HG02870 (cell line): ENCODE measurements at regions not wholly inside any gene's neighbourhood (a gene's known extent, or its start where the extent isn't known, plus 50 kb on each side); places are given as distances from the start of the nearest gene placed in this dataset.
"Not testable (repeated sequence)": the region's sequence is repeated elsewhere in the genome, so short reads cannot be mapped to it uniquely, and the experiment has no call there.

Experiments
- ATAC-seq: cut with Tn5 transposase; IDR thresholded peaks from one replicate; pipeline ENCODE4 v1.9.1; 2021; ENCODE audit warnings: mild to moderate bottlenecking, moderate library complexity; ENCODE audit not compliant: unreplicated experiment

DNA sequence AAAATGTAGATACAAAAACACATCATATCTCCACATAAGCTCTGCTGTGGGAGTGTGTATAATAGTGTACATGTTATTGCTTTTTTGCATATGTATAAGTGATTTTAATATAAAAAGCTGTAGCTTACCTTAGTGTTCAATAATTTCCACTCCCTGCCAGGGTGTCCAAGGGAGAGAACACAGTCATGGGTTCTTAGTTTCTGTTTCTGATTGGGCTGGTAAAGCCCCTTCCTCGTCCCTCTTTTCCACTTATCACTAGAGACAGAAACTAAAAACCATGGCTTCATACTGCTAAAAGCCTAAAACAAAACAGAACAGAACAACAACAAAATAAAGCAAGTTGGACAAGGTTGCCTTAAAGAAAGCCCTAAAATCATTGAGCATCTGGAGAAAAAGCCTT, 74.4 kb upstream of the S1PR3 start:
- ATAC-seq, result no peak

DNA sequence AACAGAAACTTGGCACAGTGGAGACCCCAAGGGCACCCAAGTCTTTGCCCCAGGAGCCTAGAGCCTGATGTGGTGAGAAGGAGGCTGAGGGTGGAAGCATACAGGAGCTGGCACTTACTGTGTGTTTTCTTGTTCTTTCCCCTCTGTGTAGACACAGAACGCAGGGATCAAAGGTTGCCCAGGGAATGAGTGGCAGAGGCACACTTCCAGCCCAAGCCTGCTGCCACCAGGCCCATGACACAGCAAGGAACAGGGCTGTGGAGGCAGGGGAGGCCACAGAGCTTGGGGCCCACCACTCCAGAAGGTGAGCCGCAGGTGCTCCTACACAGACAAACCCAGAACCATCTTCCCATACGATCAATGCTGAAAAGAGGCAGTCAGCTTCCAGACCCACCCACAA, 73.9 kb upstream of the S1PR3 start:
- no peak for ATAC-seq

DNA sequence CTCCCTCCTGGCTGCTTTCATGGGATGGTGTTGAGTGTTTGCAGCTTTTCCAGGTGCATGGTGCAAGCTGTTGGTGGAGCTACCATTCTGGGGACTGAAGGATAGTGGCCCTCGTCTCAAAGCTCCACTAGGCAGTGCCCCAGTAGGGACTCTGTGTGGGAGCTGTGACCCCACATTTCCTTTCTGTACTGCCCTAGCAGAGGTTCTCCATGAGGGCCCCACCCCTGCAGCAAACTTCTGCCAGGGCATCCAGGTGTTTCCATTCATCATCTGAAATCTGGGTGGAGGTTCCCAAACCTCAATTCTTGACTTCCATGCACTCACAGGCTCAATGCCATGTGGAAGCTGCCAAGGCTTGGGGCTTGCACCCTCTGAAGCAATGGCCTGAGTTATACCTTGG, 72.7 kb upstream of the S1PR3 start:
- ATAC-seq, result not testable (repeated sequence)

DNA sequence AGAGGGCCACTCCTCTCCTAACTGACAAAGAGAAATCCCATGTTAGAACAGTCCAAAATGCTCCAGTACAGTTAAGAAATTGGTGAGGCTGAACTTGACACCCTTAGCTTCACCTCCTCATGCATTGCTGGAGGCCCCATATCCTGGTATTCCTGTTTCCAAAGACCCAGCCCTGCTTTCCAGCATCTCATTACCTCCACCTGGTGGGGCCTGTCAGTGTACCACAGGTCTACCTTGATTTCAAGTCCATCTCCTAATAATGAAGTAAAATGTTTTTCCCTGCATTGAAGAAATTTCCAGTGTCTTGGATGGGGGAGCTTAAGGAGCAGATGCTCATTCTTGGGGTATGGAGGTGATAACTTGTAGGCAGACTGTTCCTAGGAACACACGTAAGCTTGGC, 70.6 kb upstream of the S1PR3 start:
- no peak for ATAC-seq

DNA sequence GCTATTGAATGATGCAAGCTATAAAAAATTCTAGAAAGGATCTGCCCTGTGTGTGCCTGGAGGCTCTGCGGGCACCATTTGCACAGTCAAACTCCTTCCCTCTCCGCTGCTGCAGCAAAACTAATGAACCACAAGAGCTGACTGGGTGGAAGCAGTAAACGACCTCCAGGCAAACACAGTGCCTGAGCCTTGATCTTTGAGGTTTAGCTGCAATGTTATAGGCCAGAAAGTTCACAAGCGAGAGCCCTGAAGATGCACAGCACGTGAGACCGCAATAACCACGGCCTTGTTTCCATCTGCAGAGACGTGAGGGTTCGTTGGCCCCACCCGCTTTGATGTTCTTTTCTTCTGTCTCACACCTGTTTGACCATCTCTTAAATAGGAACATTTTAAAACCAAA, 69.2 kb upstream of the S1PR3 start:
- ATAC-seq, result no peak

DNA sequence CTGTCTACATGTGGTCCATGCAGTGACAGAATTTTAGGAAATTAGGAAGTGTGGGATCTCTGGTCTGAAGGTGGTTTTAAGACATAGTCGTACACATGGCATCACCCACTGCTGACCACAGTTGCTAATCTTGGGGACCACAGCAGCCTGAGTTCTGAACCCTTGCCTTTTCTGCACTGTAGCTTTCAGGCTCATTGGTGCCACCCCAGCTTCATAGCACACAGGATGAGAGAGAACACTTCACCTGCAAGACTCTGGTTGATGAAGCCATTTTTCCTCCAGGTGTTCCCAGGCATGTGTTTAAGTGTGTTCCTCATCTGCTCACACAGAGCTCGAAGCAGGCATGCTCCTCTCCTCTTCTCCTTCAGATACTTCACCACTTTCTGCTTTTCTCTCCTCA, 68.2 kb upstream of the S1PR3 start:
- ATAC-seq, result no peak

DNA sequence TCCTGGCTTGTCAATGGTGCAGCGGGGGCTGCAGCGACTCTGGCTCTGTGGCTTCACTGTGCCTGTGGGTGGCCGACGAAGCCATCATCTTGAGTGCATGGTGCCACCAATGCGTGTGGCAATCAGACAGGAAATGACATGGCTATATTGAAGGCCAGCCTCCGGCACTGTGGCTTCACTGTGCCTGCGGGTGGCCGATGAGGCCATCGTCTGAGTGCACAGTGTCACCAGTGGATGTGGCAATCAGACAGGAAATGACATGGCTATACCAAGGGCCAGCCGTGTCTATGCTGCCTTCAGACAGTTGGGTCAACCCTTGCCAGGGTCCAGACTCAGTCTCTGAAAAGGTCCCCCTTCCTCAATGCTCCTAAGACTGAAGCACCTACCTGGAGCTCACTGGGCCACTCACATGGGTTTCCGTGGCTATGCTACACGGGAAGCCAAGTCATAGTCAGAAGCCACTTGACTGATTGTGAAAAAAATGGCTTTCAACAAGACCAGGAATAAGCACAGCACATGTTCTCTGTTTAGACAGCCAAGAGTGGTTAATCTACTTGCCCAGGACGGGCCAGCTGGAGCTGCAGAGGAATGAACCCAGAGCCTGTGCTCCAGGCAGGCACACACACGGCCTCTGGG, 67.5 kb upstream of the S1PR3 start:
- ATAC-seq, result no peak

DNA sequence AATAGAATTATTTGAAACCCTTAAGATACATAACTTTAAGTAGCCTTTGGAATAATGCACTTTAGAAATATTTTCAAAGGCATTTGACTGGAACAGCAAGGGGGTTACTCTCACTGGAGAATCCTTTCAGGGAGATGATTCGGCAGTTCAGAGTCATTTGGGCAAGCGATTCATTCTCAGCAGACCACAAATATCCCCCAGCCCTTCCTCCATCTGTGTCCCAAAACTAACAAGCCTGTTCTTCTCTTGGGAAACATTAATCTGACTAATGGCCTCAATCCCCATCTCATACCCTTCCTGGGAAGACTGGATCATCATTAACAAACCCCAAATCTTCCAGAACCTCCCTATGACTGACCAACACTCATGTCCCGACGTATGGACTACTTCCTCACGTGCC, 65.8 kb upstream of the S1PR3 start:
- ATAC-seq, result no peak

DNA sequence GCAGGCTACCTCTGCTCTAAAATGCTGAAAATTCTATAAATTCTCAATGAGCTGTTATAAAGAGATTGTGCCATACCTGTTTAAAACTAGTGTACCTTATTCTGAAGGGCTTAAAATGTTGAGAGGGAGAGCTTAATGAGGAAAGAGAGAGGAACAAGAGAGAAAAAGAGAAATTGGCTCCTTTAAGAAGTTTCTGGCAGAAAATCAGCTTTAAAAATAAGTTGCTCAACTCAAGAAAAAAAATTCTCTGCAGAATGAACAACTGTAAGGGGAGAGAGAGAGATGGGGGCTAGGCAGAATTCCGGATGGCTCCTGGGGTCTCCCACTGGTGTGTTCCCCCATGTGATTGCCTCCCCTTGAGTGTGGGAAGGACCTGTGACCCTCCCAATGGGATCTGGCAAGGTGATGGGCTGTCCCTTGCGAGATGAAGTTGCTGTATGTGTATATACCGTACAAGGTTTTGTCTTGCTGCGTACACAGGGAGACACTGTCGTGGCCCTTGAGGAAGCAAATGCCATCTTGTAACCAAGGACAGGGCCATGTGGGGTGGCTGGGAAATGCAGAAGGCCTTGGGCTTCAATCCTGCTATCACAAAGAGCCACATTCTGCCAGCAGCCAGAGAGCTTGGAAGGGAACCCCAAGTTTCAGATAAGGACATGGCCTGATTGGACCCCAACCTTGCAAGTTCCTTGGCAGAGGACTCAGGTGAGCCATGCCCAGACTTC, 64.3 kb upstream of the S1PR3 start:
- ATAC-seq, result no peak

DNA sequence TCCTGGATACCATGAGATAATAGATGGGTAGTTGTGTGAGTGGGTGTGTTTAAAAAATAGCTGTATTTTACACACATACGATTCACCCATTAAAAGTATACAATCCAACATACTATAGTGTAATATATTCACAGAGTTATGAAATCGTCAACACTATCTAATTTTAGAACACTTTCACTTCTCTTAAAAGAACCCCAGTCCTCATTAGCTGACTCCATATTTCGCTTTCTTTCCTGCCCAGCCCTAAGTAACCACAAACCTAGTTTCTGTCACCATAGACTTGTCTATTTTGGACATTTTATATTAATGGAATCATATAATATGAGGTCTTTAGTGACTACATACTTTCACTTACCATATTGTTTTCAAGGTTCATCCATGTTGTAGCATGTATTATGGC, 63.8 kb upstream of the S1PR3 start:
- ATAC-seq, result peak; percentile 66

DNA sequence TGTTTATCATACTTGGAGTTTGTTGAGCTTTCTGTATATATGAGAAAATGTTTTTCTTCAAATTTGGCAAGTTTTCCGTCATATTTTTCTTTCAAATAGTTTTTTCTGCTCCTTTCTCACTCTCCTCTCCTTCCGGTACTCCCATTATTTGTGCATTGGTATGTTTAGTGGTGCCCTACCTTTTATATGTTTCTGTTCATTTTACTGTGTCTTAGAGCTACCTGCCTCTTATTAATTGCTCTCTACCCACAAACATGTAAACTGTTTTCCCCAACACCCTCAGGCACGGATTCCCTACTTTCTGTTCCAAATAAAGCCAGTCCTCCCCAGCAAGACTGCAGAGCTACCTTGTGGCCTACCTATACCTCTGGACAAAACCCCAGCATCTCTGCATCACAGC, 60.6 kb upstream of the S1PR3 start:
- ATAC-seq, result no peak

DNA sequence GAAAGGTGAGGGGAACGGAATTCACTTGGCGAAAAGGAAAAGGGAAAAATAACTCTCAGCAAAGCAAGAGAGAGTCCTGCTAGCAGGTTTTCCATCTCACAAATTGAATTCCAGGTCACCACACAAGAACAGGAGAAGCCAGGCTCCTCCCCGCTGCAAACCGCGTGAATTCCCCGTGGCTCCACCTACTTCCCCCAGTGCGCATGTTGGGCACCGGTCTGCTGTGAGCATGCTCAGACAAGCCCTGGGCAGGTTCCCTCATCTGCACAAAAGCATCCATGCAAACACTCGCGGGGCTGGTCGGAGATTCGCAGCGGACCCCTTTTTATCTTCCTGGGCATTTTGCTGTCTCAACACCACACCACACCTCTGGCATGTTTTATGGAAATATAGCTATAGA, 58.5 kb upstream of the S1PR3 start:
- ATAC-seq, result no peak

DNA sequence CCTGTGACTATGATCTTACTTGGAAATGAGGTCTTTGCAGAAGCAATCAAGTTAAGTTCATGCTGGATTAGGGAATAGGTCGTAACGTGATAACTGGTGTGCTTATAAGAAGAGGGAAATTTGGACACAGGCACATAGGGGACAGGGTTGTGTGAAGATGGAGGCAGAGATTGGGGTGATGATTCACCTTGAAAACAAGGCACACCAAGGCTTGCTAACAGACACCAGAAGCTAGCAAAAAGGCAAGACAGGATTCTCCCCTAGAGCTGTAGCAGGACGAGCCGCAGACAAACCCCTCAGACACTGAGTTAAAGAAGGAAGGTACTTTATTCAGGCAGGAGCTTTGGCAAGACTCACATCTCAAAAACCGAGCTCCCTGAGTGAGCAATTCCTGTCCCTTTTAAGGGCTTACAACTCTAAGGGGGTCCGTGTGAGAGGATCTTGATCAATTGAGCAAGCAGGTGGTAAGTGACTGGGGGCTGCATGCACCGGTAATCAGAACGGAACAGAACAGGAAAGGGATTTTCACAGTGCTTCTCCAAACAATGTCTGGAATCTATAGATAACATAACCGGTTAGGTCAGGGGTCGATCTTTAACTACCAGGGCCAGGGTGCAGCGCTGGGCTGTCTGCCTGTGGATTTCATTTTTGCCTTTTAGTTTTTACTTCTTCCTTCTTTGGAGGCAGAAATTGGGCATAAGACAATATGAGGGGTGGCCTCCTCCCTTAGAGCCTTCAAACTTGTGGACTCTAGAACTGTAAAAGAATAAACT, 57.5 kb upstream of the S1PR3 start:
- no peak for ATAC-seq

DNA sequence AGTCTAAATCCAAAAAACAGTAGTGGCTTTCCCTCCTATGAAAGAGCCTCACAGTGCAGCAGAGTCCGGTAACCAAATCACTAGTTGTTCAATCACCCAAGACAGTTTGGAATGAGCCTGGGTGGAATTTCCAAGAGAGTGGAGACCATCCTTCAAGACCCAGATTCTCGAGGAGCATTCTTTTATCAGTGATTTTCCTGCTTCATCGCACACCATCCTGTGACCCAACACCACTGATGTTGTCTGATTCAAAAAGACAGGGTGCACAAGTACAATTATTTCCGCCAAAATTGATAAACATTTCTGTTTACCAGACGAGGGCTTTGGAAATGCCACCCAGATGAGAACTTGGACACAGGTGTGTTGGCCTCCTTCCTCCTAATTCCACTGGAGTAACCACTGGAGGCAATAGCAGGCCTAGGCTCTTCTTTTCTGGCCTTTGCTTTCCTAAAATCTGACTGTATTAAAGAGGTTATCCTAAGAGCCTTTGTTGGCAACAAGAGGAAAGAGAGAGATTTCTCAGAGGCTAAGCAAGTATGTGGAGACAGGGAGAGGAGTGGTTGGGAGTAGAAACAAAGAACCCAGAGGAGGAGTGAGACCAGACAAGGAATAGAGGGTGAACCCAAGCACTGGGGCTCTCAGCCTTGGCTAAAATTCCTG, 56.3 kb upstream of the S1PR3 start:
- no peak for ATAC-seq

DNA sequence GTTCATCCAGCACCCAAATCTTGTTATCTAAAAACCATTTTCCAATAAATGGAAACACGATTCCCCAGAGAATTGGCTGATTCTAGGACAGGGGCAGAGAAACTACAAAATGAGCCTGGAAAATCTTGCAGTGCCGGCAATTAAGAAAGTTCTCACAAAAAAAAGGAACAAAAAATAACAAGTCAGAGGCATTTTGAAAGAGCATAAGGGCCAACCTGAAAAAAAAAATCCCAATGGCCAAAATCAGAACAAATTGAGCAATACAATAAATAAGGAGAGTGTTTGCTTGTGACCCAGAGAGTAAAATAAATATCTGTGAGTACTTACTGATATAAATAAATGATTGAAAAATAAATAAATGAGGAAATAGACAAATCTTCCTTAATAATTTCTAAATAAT, 55.1 kb upstream of the S1PR3 start:
- ATAC-seq, result no peak

DNA sequence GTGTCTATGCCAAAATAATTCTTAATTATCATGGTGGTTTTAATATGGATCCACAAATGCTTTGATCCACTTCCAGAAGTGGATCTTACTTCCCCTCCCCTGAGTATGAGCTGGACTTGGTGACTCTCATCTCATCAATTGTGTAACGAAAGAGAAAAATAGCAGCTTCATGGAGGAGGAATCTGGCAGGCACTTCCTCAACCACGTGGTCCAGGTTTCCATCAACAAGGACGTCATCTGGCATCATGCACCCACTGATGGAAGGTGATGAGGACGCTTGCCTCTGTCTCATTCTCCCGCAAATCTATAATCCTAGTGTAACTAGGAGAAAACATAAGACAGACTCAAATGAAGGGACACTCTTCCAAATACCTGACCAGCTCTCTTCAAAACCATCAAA, 54.6 kb upstream of the S1PR3 start:
- ATAC-seq, result no peak

DNA sequence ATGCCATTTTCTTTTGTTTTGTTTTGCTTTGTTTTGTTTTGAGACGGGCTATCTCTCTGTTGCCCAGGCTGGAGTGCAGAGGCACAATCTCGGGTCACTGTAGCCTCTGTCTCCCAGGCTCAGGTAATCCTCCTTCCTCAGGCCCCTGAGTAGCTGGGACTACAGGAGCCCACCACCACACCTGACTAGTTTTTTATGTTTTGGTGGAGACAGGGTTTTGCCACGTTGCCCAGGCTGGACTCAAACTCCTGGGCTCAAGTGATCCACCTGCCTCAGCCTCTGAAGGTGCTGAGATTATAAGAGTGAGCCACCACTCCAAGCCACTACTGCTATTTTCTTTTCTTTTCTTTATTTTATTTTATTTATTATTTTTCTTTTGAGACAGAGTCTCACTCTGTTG, 54.0 kb upstream of the S1PR3 start:
- ATAC-seq, result no peak

DNA sequence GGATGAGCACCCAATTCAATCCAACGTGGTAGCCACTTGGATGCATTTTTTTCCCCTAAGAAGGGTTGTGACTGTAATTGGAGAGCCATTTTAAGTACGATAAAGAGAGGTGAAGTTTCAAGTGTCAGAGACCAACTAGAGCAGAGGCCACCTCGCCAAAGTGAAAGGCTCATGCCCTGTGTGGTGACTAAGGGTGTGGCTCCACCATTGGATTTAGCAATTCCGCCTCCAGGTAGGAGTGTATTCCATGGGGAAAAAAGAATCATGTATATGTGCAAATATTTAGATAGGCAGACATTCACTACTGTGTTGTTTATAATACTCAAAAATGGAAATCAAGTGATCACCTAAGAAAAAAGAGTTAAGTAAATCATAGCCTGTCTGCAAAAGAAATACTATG, 53.1 kb upstream of the S1PR3 start:
- no peak for ATAC-seq
